Lower lobe of right lung (tissue), 2 donors: ENCODE measurements at regions not wholly inside any gene's neighbourhood (a gene's known extent, or its start where the extent isn't known, plus 50 kb on each side); places are given as distances from the start of the nearest gene placed in this dataset.

Experiments
- ATAC-seq, 2 donors: fragments of 200-7000 bp; cut with Tn5 transposase; one replicate each; pipeline ENCODE4 v1.9.1; 2020 to 2022; ENCODE audit warnings: mild to moderate bottlenecking in 2 of 2, moderate library complexity in 2 of 2
- DNase-seq: peaks from one replicate; pipeline ENCODE4 v3.0.0-alpha.2; 2020
- H3K27ac ChIP-seq: fragments of 200-600 bp; one replicate; pipeline ENCODE4 v1.8.0; 2022
- H3K27me3 ChIP-seq: fragments of 200-600 bp; one replicate; pipeline ENCODE4 v1.8.0; 2022; ENCODE audit warnings: low read depth
- H3K36me3 ChIP-seq: fragments of 200-600 bp; one replicate; pipeline ENCODE4 v1.8.0; 2022; ENCODE audit warnings: mild to moderate bottlenecking
- H3K4me1 ChIP-seq: fragments of 200-600 bp; one replicate; pipeline ENCODE4 v1.8.0; 2022
- H3K4me3 ChIP-seq: fragments of 200-600 bp; one replicate; pipeline ENCODE4 v1.8.0; 2022; ENCODE audit warnings: mild to moderate bottlenecking
- H3K9me3 ChIP-seq: fragments of 200-600 bp; one replicate; pipeline ENCODE4 v1.8.0; 2022
- CTCF ChIP-seq: fragments of 200-600 bp; IDR thresholded peaks from one replicate; pipeline ENCODE4 v1.8.0; 2022; ENCODE audit warnings: antibody characterized with exemption, mild to moderate bottlenecking
- intact Hi-C: fragments of 100-400 bp; cut with DNase I; formaldehyde crosslinking; loops from one replicate; pipeline ENCODE4 v1.11.0; 2022
- donor health status: DM: no; HTN: yes; CAD: no; lungs with severe emphysema.

- intact Hi-C loops = no loop called here
- no peak for TF ChIP-seq CTCF
- no peaks in the 10 kb centered on the region for H3K27me3 ChIP-seq
- no peaks in the 10 kb centered on the region for H3K9me3 ChIP-seq
- H3K36me3 ChIP-seq = no peaks in the 10 kb centered on the region
- H3K4me1 ChIP-seq = no peaks in the 10 kb centered on the region
- no peak overlapping the region for H3K27ac ChIP-seq
- DNase-seq = no peak
- no peak overlapping the region for H3K4me3 ChIP-seq
- ATAC-seq = no peak
Measured at GRCh38 chr4:120526033-120526432, 396.5 kb downstream of the PRDM5 start.

GRCh38 chr4:120525106-120525505 lies 397.4 kb downstream of the PRDM5 start:
- no peak overlapping the region for H3K4me3 ChIP-seq
- no peaks in the 10 kb centered on the region for H3K27me3 ChIP-seq
- intact Hi-C loops = no loop called here
- DNase-seq (no peak), ATAC-seq (no peak)
- no peak for TF ChIP-seq CTCF
- no peaks in the 10 kb centered on the region for H3K9me3 ChIP-seq
- no peaks in the 10 kb centered on the region for H3K36me3 ChIP-seq
- H3K4me1 ChIP-seq = no peaks in the 10 kb centered on the region
- no peak overlapping the region for H3K27ac ChIP-seq

- no peaks in the 10 kb centered on the region for H3K27me3 ChIP-seq
- no peak for ATAC-seq
- no peaks in the 10 kb centered on the region for H3K4me1 ChIP-seq
- TF ChIP-seq CTCF = no peak
- no peaks in the 10 kb centered on the region for H3K9me3 ChIP-seq
- H3K27ac ChIP-seq = no peak overlapping the region
- H3K36me3 ChIP-seq = no peaks in the 10 kb centered on the region
- no peak for DNase-seq
- no peak overlapping the region for H3K4me3 ChIP-seq
- intact Hi-C loops = no loop called here
Measured at GRCh38 chr4:120524237-120524636, 398.3 kb downstream of the PRDM5 start.

DNA sequence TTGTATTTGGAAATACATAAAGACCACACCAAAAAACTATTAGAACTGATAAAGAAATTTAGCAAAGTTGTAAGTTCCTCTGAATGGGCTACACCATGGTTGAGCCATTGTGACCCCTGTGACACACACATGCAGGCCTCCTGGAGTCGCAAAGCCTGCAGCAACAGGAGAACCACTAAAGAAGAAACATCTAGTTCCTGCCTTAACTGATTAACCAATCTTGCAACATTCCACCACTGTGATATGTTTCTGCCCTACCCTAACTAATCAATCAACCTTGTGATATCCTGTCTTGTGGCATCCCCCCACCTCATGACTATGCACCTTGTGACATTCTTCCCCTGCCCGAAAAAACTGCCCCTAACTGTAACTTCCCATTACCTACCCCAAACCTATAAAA lies 401.8 kb downstream of the PRDM5 start:
- Histone ChIP-seq H3K9me3 (no peaks in the 10 kb centered on the region), H3K4me3 (no peak overlapping the region), H3K36me3 (no peaks in the 10 kb centered on the region), H3K27me3 (no peaks in the 10 kb centered on the region), H3K27ac (no peak overlapping the region), H3K4me1 (no peaks in the 10 kb centered on the region)
- DNase-seq = no peak
- no peak for ATAC-seq
- TF ChIP-seq CTCF = no peak
- intact Hi-C loops = no loop called here

DNA sequence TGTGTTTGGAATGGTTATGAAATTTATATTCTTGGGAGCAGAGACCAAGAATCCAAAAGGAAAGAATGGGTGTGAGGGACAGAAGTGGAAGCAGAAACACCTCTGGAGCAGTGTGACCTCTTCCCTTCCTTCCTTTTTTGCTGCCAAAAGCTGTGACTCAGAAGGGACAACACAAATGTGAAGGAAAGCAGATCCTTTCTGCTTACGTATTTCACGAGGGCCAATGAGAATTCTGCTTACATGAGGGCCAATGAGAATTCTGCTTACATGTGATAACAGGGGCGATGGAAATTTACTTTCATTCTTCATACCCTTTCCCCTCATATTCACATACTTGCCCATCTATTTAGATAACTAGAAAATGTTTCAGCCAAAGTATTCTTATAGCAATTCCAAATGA lies 404.6 kb downstream of the PRDM5 start:
- no peak overlapping the region for H3K4me3 ChIP-seq
- no peaks in the 10 kb centered on the region for H3K27me3 ChIP-seq
- TF ChIP-seq CTCF = no peak
- no peaks in the 10 kb centered on the region for H3K4me1 ChIP-seq
- no peak for DNase-seq
- intact Hi-C loops = no loop called here
- no peaks in the 10 kb centered on the region for H3K36me3 ChIP-seq
- peak in 1 of 2 donors; percentile 37 for ATAC-seq
- H3K27ac ChIP-seq = no peak overlapping the region
- no peaks in the 10 kb centered on the region for H3K9me3 ChIP-seq

DNA sequence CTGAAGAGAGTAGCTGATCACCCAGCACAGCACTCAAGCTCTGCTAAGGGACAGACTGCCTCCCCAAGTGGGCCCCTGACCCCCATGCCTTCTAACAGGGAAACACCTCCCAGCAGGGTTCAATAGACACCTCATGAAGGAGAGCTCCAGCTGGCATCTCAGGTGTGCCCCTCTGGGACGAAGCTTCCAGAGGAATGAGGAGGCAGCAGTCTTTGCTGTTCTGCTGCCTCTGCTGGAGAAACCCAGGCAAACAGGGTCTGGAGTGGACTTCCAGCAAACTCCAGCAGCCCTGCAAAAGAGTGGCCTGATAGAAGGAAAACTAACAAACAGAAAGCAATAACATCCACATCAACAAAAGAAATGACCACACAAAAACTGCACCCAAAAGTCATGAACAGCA lies 412.8 kb downstream of the PRDM5 start:
- ATAC-seq (no peak), DNase-seq (no peak)
- Histone ChIP-seq H3K9me3 (no peaks in the 10 kb centered on the region), H3K27me3 (no peaks in the 10 kb centered on the region), H3K4me1 (no peaks in the 10 kb centered on the region), H3K4me3 (no peak overlapping the region), H3K36me3 (no peaks in the 10 kb centered on the region), H3K27ac (no peak overlapping the region)
- intact Hi-C loops = no loop called here
- TF ChIP-seq CTCF = no peak
